ENCODE measurements at regions not wholly inside any gene's neighbourhood (a gene's known extent, or its start where the extent isn't known, plus 50 kb on each side); places are given as distances from the start of the nearest gene placed in this dataset.

DNA sequence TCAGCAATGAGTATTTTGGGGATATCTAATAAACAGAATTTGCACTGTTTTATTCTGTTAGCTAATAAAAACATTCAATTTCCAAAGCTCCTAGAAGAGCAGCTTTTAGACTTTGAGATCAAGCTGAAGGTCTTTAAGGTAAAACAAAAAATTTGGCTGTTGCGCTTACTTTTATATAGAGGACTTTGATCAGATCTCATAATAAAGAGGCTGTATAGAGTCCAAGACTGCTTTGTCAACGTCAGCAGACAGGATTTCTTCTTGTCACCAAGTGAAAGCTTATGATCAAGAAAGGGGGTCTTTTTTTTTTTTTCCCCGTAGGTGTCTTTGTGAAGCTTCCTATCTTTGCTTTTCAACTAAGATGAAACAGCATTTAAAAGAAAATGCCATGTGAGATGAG is 556.5 kb upstream of the SLC35B3 start:
- DNase-seq, result no peak
- in situ Hi-C loops (cut with MboI; ENCODE audit: low sequenced_read_pairs in 4 of 4), result loop anchor here in 2 of 4 donors (25.0 kb wide), 1 partner anchor 1445 kb away; no protein-coding TSS in a partner anchor
- no peak for ATAC-seq
- H3K36me3 ChIP-seq, result no peaks in the 10 kb centered on the region
- TF ChIP-seq POLR2A (IDR thresholded peaks at IDR 0.05), result no peak
- TF ChIP-seq, protein P1, sequence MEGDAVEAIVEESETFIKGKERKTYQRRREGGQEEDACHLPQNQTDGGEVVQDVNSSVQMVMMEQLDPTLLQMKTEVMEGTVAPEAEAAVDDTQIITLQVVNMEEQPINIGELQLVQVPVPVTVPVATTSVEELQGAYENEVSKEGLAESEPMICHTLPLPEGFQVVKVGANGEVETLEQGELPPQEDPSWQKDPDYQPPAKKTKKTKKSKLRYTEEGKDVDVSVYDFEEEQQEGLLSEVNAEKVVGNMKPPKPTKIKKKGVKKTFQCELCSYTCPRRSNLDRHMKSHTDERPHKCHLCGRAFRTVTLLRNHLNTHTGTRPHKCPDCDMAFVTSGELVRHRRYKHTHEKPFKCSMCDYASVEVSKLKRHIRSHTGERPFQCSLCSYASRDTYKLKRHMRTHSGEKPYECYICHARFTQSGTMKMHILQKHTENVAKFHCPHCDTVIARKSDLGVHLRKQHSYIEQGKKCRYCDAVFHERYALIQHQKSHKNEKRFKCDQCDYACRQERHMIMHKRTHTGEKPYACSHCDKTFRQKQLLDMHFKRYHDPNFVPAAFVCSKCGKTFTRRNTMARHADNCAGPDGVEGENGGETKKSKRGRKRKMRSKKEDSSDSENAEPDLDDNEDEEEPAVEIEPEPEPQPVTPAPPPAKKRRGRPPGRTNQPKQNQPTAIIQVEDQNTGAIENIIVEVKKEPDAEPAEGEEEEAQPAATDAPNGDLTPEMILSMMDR (IDR thresholded peaks at IDR 0.05 in 4 of 5, conservative IDR thresholded peaks at IDR 0.05 in 1 of 5), result no peak
- H3K27me3 ChIP-seq, result no peaks in the 10 kb centered on the region
- no peak overlapping the region for H3K4me3 ChIP-seq
- H3K4me1 ChIP-seq, result no peaks in the 10 kb centered on the region
- H3K9me3 ChIP-seq, result no peaks in the 10 kb centered on the region
- H3K27ac ChIP-seq, result no peak overlapping the region
- intact Hi-C loops (cut with DNase I; ENCODE audit: low total_unique reads), result no loop called here

DNA sequence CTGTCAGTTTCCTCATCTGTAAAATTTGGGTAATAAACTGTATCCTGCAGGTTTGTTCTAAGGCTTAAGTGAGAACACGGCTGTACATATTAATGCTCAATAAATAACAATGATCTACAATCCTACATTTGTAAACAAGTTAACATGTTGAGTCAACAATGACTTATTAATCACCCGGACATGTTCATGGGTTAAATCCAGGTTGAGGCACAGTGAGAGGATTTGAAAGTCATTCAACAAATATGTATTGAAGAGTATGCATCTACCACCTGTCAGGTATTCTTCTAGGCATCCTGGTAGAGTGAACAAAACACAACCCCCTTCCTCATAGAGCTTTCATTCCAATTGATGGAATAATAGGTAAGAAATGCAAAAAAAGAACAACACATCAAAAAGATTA is 554.7 kb upstream of the SLC35B3 start:
- DNase-seq (no peak), ATAC-seq (no peak)
- H3K9me3 ChIP-seq, result no peaks in the 10 kb centered on the region
- intact Hi-C loops (cut with DNase I; ENCODE audit: low total_unique reads) (no loop called here), in situ Hi-C loops (cut with MboI; ENCODE audit: low sequenced_read_pairs in 4 of 4) (loop anchor here in 2 of 4 donors (25.0 kb wide), 1 partner anchor 1447 kb away; no protein-coding TSS in a partner anchor)
- H3K27me3 ChIP-seq, result no peaks in the 10 kb centered on the region
- no peak overlapping the region for H3K4me3 ChIP-seq
- H3K36me3 ChIP-seq, result no peaks in the 10 kb centered on the region
- TF ChIP-seq POLR2A (IDR thresholded peaks at IDR 0.05), result no peak
- TF ChIP-seq, protein P1 (IDR thresholded peaks at IDR 0.05 in 4 of 5, conservative IDR thresholded peaks at IDR 0.05 in 1 of 5), result no peak
- H3K4me1 ChIP-seq, result no peaks in the 10 kb centered on the region
- H3K27ac ChIP-seq, result no peak overlapping the region

DNA sequence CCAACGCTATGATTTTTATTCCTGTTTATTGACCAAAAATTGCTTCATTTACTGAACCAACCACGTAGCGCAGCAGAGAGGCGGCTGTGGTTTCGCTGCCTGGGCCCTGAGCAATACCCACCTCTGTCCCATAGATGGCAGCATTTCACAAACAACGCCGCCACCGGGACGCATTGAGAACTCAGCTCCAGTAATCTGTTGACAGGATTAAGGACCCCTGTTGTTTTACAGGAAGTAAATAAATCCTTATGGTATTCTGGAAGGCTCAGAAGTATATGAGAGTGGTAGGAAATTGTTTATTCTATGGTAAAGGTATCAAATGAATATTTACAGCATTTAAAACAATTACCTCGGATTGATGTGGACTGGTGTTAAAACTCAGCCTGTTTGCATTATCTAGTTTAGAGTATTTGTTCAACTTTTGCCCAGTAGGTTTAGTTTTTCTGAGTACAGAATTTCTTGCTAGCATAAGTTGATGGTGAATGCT is 547.9 kb upstream of the SLC35B3 start:
- Histone ChIP-seq H3K4me1 (no peaks in the 10 kb centered on the region), H3K36me3 (no peaks in the 10 kb centered on the region), H3K27ac (no peak overlapping the region), H3K4me3 (no peak overlapping the region), H3K9me3 (no peaks in the 10 kb centered on the region), H3K27me3 (no peaks in the 10 kb centered on the region)
- peak; percentile 11 to 27 for DNase-seq
- intact Hi-C loops (cut with DNase I; ENCODE audit: low total_unique reads), result loop anchor here (5.0 kb wide), 2 partner anchors 429 to 1444 kb away; no protein-coding TSS in a partner anchor
- in situ Hi-C loops (cut with MboI; ENCODE audit: low sequenced_read_pairs in 4 of 4), result loop anchor here (5.0 to 25.0 kb wide), 3 partner anchors 1449 to 1454 kb away; no protein-coding TSS in a partner anchor
- no peak for TF ChIP-seq POLR2A (IDR thresholded peaks at IDR 0.05)
- TF ChIP-seq, protein P1 (IDR thresholded peaks at IDR 0.05 in 4 of 5, conservative IDR thresholded peaks at IDR 0.05 in 1 of 5), result peak; percentile 42 to 89 (median 59)
- peak; percentile 55 to 62 for ATAC-seq

DNA sequence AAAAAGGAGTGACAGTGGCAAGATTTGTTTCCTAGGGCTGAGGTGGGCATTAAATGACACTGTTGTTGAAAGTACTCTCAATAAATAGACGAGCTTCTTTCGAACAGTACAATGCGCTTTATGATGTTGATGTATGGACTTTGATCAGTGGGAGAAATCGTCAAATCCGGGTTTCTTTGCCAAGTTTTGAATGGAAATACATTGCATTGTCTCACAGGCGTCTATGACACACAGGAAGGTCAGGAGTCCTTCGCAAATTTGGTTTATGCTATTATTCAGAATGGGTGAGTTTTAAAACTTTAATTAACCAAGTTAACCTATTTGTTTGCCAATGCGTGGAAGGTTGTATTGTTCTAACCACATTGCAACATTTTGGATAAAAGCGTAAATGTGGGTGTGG is 547.3 kb upstream of the SLC35B3 start:
- TF ChIP-seq POLR2A (IDR thresholded peaks at IDR 0.05), result no peak
- TF ChIP-seq, protein P1 (IDR thresholded peaks at IDR 0.05 in 4 of 5, conservative IDR thresholded peaks at IDR 0.05 in 1 of 5), result no peak
- H3K4me1 ChIP-seq, result no peaks in the 10 kb centered on the region
- H3K4me3 ChIP-seq, result no peak overlapping the region
- ATAC-seq, result no peak
- no peak for DNase-seq
- H3K27ac ChIP-seq, result no peak overlapping the region
- H3K27me3 ChIP-seq, result no peaks in the 10 kb centered on the region
- no peaks in the 10 kb centered on the region for H3K9me3 ChIP-seq
- intact Hi-C loops (cut with DNase I; ENCODE audit: low total_unique reads), result loop anchor here (5.0 kb wide), 2 partner anchors 430 to 1445 kb away; no protein-coding TSS in a partner anchor
- no peaks in the 10 kb centered on the region for H3K36me3 ChIP-seq
- in situ Hi-C loops (cut with MboI; ENCODE audit: low sequenced_read_pairs in 4 of 4), result loop anchor here (5.0 to 25.0 kb wide), 3 partner anchors 1450 to 1455 kb away; no protein-coding TSS in a partner anchor

DNA sequence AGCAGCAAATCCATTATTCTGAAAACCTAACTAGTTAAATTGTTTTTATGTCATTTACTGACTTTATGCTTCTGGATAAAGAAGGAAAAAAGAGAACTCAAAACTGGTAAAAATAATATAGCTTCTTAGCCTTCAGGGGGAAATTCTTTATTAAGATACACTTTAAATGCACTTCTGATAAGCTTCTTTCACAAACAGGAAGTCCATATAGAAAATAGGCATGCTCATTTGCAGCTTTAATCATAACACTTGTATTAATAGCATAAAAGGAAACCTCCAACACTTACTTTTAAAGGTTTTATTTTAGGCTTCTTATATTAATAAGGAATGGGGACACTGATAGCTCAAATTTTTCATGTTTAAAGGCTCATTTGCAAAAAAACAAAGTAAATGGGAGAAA is 538.0 kb upstream of the SLC35B3 start:
- Histone ChIP-seq H3K9me3 (no peaks in the 10 kb centered on the region), H3K4me3 (no peak overlapping the region), H3K27ac (no peak overlapping the region), H3K36me3 (no peaks in the 10 kb centered on the region), H3K27me3 (no peaks in the 10 kb centered on the region), H3K4me1 (no peaks in the 10 kb centered on the region)
- DNase-seq, result no peak
- no peak for ATAC-seq
- in situ Hi-C loops (cut with MboI; ENCODE audit: low sequenced_read_pairs in 4 of 4) (no loop called here), intact Hi-C loops (cut with DNase I; ENCODE audit: low total_unique reads) (no loop called here)
- TF ChIP-seq, protein P1 (IDR thresholded peaks at IDR 0.05 in 4 of 5, conservative IDR thresholded peaks at IDR 0.05 in 1 of 5), result no peak
- no peak for TF ChIP-seq POLR2A (IDR thresholded peaks at IDR 0.05)

Measured in gastrocnemius medialis (tissue), 4 donors.